PC-9 (cell line): ENCODE measurements at regions not wholly inside any gene's neighbourhood (a gene's known extent, or its start where the extent isn't known, plus 50 kb on each side); places are given as distances from the start of the nearest gene placed in this dataset.

ENCODE experiments used
- BruUV-seq: library from RNA; stranded (reverse); fragments of 400-500 nt; replicated peaks from 2 replicates; lab custom pipeline; 2021; lab: Mats Ljungman, UMichigan
- CTCF ChIA-PET: fragments of 300-600 bp; sonication (Branson Sonifier 250); formaldehyde crosslinking; loops from one replicate; lab custom pipeline; 2022; ENCODE audit warnings: antibody characterized with exemption; lab: Charles Lee
- POLR2A ChIA-PET: fragments of 300-600 bp; sonication (Branson Sonifier 250); formaldehyde crosslinking; loops from one replicate; lab custom pipeline; 2022; ENCODE audit warnings: antibody characterized with exemption; ENCODE audit not compliant: unreplicated experiment; lab: Charles Lee
- DNase-seq, 2 experiments: peaks; one replicate each; pipeline versions ENCODE4 v3.0.0 to v3.0.0-alpha.2; 2015 to 2022; ENCODE audit warnings: mixed read lengths in 1 of 2
- H2AFZ ChIP-seq: fragments of 200-600 bp; sonication (generic); 2 replicates; pipeline ENCODE4 v1.8.1; 2017; ENCODE audit warnings: antibody characterized with exemption
- H3F3A ChIP-seq: fragments of 200-600 bp; sonication (generic); 2 replicates; pipeline ENCODE4 v1.8.1; 2017; ENCODE audit warnings: antibody characterized with exemption, mild to moderate bottlenecking, low read depth; ENCODE audit not compliant: insufficient read depth
- H3K27ac ChIP-seq: fragments of 200-600 bp; sonication (generic); 2 replicates; pipeline ENCODE4 v1.6.1; 2016; ENCODE audit warnings: mixed run types
- H3K27me3 ChIP-seq: fragments of 200-600 bp; sonication (generic); 2 replicates; pipeline ENCODE4 v1.6.1; 2016; ENCODE audit warnings: low read depth, mixed run types; ENCODE audit not compliant: insufficient read depth
- H3K36me3 ChIP-seq: fragments of 200-600 bp; sonication (generic); 2 replicates; pipeline ENCODE4 v1.6.1; 2016; ENCODE audit warnings: low read depth, mixed run types
- H3K4me1 ChIP-seq: fragments of 200-600 bp; sonication (generic); replicated peaks from 2 replicates; pipeline ENCODE4 v1.6.1; 2016; ENCODE audit warnings: mixed run types; ENCODE audit not compliant: insufficient read depth
- H3K4me2 ChIP-seq: fragments of 200-600 bp; sonication (generic); 2 replicates; pipeline ENCODE4 v1.6.1; 2017; ENCODE audit warnings: mixed run types
- H3K4me3 ChIP-seq: fragments of 200-600 bp; sonication (generic); 2 replicates; pipeline ENCODE4 v1.6.1; 2016; ENCODE audit warnings: mixed run types
- H3K79me2 ChIP-seq: fragments of 200-600 bp; sonication (generic); 2 replicates; pipeline ENCODE4 v1.6.1; 2017; ENCODE audit warnings: low read depth, mixed run types
- H3K9me2 ChIP-seq: fragments of 200-600 bp; sonication (generic); 2 replicates; pipeline ENCODE4 v1.8.1; 2017; ENCODE audit warnings: mild to moderate bottlenecking; ENCODE audit not compliant: insufficient read depth
- H3K9me3 ChIP-seq: fragments of 200-600 bp; sonication (generic); 2 replicates; pipeline ENCODE4 v1.8.1; 2016; ENCODE audit warnings: low read depth; ENCODE audit not compliant: insufficient read depth
- H4K20me1 ChIP-seq: fragments of 200-600 bp; sonication (generic); 2 replicates; pipeline ENCODE4 v1.8.1; 2017; ENCODE audit not compliant: insufficient read depth
- CTCF ChIP-seq: fragments of 200-600 bp; sonication (generic); conservative IDR thresholded peaks from 2 replicates; pipeline ENCODE4 v1.6.1; 2017; ENCODE audit warnings: mixed run types, antibody characterized with exemption, mild to moderate bottlenecking, moderate library complexity
- EZH2 ChIP-seq: fragments of 200-600 bp; sonication (generic); IDR thresholded peaks from 2 replicates; pipeline ENCODE4 v1.8.0; 2017; ENCODE audit warnings: antibody characterized with exemption, low read depth
- intact Hi-C: fragments of 100-400 bp; cut with micrococcal nuclease; formaldehyde crosslinking; loops from one replicate; pipeline ENCODE4 v1.10.0; 2022; ENCODE audit not compliant: unreplicated experiment

DNA sequence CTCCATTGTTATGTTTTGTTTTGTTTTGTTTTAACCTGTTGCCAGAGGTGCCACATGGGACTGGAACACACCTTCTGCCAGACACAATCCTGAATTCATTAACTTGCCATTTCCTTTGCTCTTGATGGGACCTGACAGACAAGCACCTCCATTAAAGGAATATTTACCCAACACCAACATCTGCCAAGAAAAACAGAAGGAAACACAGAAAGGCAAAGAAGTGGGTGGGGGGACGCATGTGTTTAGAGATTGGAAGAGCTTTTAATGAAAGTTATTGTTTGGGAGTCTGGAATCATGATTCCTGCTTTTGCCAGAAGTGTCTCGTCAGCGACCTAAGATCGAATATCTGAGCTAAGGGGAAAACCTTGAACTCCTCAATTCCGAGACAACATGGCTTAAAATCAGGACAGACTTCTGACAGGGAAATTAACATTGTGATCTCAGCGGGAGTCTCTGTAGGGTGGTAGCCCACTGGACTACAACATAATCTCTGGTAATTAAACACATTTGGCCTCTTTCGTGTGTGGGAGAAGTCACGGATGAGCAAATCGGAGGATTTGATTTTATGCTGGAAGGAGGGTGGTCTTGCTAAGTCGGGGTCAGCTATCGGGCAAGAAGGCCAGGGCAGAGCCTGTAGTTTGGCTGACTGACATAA, 210.4 kb upstream of the FAR2 start:
- Histone ChIP-seq H3K9me3 (no peaks in the 10 kb centered on the region), H3K79me2 (no peaks in the 10 kb centered on the region), H3K4me3 (no peak overlapping the region), H3F3A (no peaks in the 10 kb centered on the region), H3K27ac (no peak overlapping the region), H4K20me1 (no peaks in the 10 kb centered on the region), H3K9me2 (no peaks in the 10 kb centered on the region), H2AFZ (no peak overlapping the region), H3K4me2 (no peak overlapping the region), H3K36me3 (no peaks in the 10 kb centered on the region), H3K27me3 (no peaks in the 10 kb centered on the region), H3K4me1 (0 out of 2 replicates have a peak, but pooled peaks cover 8% of the 10 kb centered on the region)
- intact Hi-C loops: no loop called here
- no peak for TF ChIP-seq EZH2
- no peak for TF ChIP-seq CTCF
- BruUV-seq: no TSS peak
- CTCF ChIA-PET: no interaction called here
- no peak for DNase-seq
- POLR2A ChIA-PET: no interaction called here

- POLR2A ChIA-PET: no interaction called here
- Histone ChIP-seq H2AFZ (no peak overlapping the region), H3K4me1 (0 out of 2 replicates have a peak, but pooled peaks cover 8% of the 10 kb centered on the region), H3K9me3 (no peaks in the 10 kb centered on the region), H3K79me2 (no peaks in the 10 kb centered on the region), H3K9me2 (no peaks in the 10 kb centered on the region), H3F3A (no peaks in the 10 kb centered on the region), H3K36me3 (no peaks in the 10 kb centered on the region), H3K4me2 (no peak overlapping the region), H3K27ac (no peak overlapping the region), H3K4me3 (no peak overlapping the region), H4K20me1 (no peaks in the 10 kb centered on the region), H3K27me3 (no peaks in the 10 kb centered on the region)
- no TSS peak for BruUV-seq
- CTCF ChIA-PET: no interaction called here
- TF ChIP-seq CTCF (no peak), EZH2 (no peak)
- intact Hi-C loops: no loop called here
- DNase-seq: no peak
Measured at GRCh38 chr12:28939427-28939826, 209.7 kb upstream of the FAR2 start.

DNA sequence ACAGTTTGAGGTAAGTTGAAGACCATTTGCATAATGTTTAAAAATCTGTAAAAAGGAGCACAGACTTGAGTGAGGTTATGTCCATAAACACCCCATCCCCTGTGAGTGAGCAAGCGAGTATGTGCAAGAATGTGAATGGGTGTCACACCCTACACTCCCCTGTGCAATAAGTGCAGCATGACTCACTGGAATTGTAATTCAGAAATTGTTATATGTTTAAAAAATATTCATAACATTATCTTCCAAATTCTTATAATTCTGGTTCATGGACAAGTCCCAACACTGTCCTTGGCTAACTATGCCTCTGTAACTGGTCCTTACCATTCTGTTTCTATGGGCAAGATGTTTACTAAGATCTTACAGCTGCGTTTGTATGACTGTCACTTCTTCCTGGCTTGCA, 207.8 kb upstream of the FAR2 start:
- H4K20me1 ChIP-seq: no peaks in the 10 kb centered on the region
- H3K4me1 ChIP-seq: 0 out of 2 replicates have a peak, but pooled peaks cover 8% of the 10 kb centered on the region
- no peaks in the 10 kb centered on the region for H3K9me2 ChIP-seq
- H3K36me3 ChIP-seq: no peaks in the 10 kb centered on the region
- H3K4me3 ChIP-seq: no peak overlapping the region
- no peaks in the 10 kb centered on the region for H3F3A ChIP-seq
- no peak overlapping the region for H2AFZ ChIP-seq
- intact Hi-C loops: no loop called here
- H3K27me3 ChIP-seq: no peaks in the 10 kb centered on the region
- H3K79me2 ChIP-seq: no peaks in the 10 kb centered on the region
- TF ChIP-seq CTCF: no peak
- no peak for TF ChIP-seq EZH2
- no peak overlapping the region for H3K4me2 ChIP-seq
- CTCF ChIA-PET: no interaction called here
- POLR2A ChIA-PET: no interaction called here
- no peaks in the 10 kb centered on the region for H3K9me3 ChIP-seq
- no peak overlapping the region for H3K27ac ChIP-seq
- no peak for DNase-seq
- BruUV-seq: no TSS peak
